ENCODE measurements at regions not wholly inside any gene's neighbourhood (a gene's known extent, or its start where the extent isn't known, plus 50 kb on each side); places are given as distances from the start of the nearest gene placed in this dataset.

DNA sequence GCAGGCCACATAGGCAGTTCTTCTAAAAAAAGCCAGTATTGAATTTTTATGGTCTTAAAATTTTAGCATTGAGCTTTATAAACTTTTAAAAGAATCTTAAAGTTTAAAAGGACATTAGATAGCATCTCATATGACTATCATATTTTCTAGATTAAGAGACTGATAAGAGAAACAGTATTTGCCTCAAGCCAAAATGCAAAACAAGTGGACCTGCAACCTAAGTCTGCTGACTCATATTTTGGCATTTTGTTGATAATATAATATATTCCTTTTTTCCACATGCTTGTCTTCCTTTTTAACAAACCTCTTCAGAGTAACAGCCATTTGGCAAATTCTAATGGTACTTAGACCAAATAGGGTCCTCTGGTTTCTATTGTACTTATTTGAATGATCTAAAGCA, 328.5 kb upstream of the GALNTL6 start:
- ATAC-seq (no peak), DNase-seq (ENCODE audit: extremely low read depth in 1 of 4, low spot score in 3 of 4) (no peak), FAIRE-seq (no peak)
- no peaks in the 10 kb centered on the region for H3K4me1 ChIP-seq (replicated peaks in 1 of 2; ENCODE audit: control insufficient read depth in 2 of 2, insufficient read depth in 2 of 2, low read length in 2 of 2)
- no peaks in the 10 kb centered on the region for H3K9me3 ChIP-seq (replicated peaks; ENCODE audit: control insufficient read depth, insufficient read depth, low read depth, low read length)
- no peaks in the 10 kb centered on the region for H3K79me2 ChIP-seq (ENCODE audit: control insufficient read depth, insufficient read depth, low read length)
- no peak overlapping the region for H3K9ac ChIP-seq (ENCODE audit: insufficient read depth in 1 of 2, low read depth in 2 of 2, low read length in 2 of 2)
- ChIA-PET CTCF (ENCODE audit: low intra/inter-chr PET ratio) (no interaction called here), POLR2A (no interaction called here)
- H3K27me3 ChIP-seq (ENCODE audit: control insufficient read depth in 2 of 2, insufficient read depth in 2 of 2, low read length in 2 of 2) = no peaks in the 10 kb centered on the region
- no peaks in the 10 kb centered on the region for H3K36me3 ChIP-seq (ENCODE audit: control insufficient read depth, insufficient read depth, low read length)
- H3K27ac ChIP-seq (ENCODE audit: extremely low read depth, low read depth, low read length) = no peak overlapping the region
- H3K4me3 ChIP-seq = no peak overlapping the region
- intact Hi-C loops (cut with micrococcal nuclease) (no loop called here), in situ Hi-C loops (cut with MboI) (no loop called here)
- no peaks in the 10 kb centered on the region for H3K9me1 ChIP-seq (ENCODE audit: control insufficient read depth, insufficient read depth, low read length)
- BruUV-seq (replicated peaks) = no TSS peak
- H4K20me1 ChIP-seq (replicated peaks; ENCODE audit: control insufficient read depth, insufficient read depth, low read length) = no peaks in the 10 kb centered on the region
- H3K4me2 ChIP-seq (ENCODE audit: insufficient read depth, low read length) = no peak overlapping the region
- H2AFZ ChIP-seq (ENCODE audit: low read depth, low read length) = no peak overlapping the region
- TF ChIP-seq TGIF2 (CRISPR knock-in tag; IDR thresholded peaks at IDR 0.05) = no peak
- TF ChIP-seq FOXP4 (CRISPR knock-in tag; IDR thresholded peaks at IDR 0.05; ENCODE audit: borderline replicate concordance) = no peak
- no peak for TF ChIP-seq ZNF778 (CRISPR knock-in tag; IDR thresholded peaks at IDR 0.05)
- TF ChIP-seq HSF4 (CRISPR knock-in tag; IDR thresholded peaks at IDR 0.05; ENCODE audit: borderline replicate concordance) = no peak
- TF ChIP-seq MCM3 (IDR thresholded peaks at IDR 0.05) = no peak
- no peak for TF ChIP-seq CAMTA2 (CRISPR knock-in tag; conservative IDR thresholded peaks at IDR 0.05)
- no peak for TF ChIP-seq NFIX (CRISPR knock-in tag; IDR thresholded peaks at IDR 0.05; ENCODE audit: low read depth)
- no peak for TF ChIP-seq MEIS2 (IDR thresholded peaks at IDR 0.05; ENCODE audit: partially characterized antibody)
- TF ChIP-seq ZNF41 (CRISPR knock-in tag; conservative IDR thresholded peaks at IDR 0.05) = no peak
- no peak for TF ChIP-seq SAFB (IDR thresholded peaks at IDR 0.05; ENCODE audit: borderline replicate concordance, low read depth, low read length)

All from K562 (cell line).